Right hindlimb (tissue), 1 donor: ENCODE measurements at regions not wholly inside any gene's neighbourhood (a gene's known extent, or its start where the extent isn't known, plus 50 kb on each side); places are given as distances from the start of the nearest gene placed in this dataset.
A peak's percentile ranks its signal among the peaks of the same experiment; 100 is the strongest.
"Not testable (repeated sequence)": the region's sequence is repeated elsewhere in the genome, so short reads cannot be mapped to it uniquely, and the experiment has no call there.

Experiments used
- DNase-seq: peaks from one replicate; pipeline ENCODE4 v3.0.0-alpha.2; 2018

DNA sequence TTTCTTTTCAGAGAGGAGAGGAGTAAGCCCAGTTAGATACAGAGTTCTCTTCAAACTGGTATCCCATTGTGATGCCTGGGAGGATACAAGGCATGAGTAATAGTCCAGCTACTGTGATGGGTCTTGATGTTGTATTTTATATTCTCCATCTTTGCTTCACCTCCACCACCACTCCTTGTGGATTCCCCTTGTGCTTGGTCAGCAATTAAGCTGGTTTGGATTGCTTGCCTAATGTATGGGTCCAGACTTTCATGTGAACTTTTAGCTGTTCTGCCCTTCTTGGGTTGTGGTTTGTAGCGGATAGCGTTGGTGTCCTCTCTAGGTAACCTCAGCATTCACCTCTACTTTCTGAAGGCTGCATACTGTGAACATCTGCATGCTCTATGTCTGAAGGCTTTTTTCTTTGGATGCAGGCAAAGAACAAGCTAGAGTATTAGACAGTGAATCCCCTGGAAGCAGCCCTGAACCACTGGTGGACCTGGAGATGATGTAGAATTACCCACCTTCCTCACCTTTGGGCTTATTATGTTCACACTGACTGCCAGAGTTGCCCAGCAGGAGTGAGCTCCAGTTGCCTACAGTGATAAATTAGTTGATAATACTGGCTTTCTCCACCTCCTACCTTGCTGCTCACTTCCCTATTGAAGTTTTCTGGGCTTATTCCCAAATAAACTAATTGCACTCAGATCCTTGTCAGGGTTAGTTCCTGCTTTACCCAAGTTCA lies 126.5 kb upstream of the MTPN start:
- DNase-seq, result no peak

DNA sequence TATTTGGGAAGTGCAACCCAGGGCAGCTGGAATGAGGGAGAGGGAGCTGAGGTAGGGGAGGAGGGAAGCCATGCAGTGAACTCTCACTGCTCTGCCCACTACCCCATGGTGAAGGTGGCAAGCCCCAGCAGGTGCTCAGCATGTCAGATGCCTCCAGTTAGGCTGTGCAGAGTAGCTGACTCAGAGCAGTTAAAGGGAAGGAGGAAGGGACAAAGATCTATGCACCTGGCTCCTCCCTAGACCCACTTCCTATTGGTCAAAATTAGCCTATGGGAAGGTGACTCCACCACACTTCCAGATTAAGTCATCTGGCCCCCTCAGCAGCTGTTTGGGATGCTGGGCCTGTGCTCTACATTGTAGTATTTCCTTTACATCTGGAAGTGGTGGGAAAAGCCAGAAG lies 125.7 kb upstream of the MTPN start:
- no peak for DNase-seq

GRCh38 chr7:136092714-136093113 lies 115.6 kb upstream of the MTPN start:
- not testable (repeated sequence) for DNase-seq

GRCh38 chr7:136087881-136088280 lies 110.7 kb upstream of the MTPN start:
- DNase-seq, result no peak

DNA sequence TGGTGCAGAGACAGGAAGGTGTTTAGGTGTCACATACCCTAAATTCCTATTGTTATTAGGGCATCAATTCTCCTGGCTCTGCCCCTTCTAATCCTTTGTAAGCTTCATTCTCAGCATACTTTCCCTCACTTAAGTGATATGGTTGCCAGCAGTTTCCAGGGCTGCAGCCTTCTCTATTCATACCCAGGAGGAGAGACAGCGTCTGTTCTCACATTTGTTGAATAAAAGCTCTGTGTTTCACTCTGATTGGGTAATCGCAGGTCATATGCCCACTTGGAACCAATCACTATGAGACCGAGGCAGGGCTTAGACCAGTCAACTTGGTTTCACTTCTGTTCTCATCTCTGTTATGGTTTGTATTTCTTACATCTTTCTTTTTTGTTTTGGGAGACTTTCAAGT lies 109.6 kb upstream of the MTPN start:
- peak; percentile 62 for DNase-seq

DNA sequence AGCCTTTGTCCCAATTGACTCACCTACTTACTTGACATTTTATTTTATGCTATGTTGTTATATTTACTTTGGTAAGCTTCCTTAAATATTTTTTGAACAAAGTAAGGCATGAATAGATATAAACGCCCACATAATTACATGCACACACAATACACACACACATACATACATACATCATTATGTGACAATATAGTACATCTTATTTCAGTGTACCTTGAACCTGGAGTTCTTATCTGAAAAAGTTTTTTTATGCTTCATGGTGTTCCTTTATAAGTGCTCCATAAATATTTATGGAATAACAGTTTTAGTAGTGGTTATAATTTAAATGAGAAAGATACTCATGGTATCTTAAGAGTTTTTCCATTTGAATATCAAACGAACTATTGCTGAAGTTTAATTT lies 102.8 kb upstream of the MTPN start:
- DNase-seq, result no peak

DNA sequence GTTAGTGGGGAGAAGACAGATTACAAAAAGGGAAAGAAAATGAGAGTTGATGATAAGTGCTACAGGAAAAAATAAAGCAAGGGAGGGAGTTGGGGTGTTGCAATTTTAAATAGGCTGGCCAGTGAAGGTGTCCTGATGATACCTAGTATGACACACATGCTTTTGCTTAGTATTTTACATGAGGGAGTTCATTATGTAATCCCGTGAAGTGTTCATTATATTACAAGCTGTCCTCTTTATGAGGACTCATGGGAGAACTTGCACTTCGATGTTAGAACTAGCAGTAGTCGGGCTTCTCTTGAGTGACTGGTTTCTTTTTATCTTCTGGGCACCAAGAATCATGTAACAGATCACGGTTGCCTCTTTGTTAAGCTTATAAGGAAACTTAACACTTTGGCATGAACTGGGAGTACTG lies 102.3 kb upstream of the MTPN start:
- no peak for DNase-seq

DNA sequence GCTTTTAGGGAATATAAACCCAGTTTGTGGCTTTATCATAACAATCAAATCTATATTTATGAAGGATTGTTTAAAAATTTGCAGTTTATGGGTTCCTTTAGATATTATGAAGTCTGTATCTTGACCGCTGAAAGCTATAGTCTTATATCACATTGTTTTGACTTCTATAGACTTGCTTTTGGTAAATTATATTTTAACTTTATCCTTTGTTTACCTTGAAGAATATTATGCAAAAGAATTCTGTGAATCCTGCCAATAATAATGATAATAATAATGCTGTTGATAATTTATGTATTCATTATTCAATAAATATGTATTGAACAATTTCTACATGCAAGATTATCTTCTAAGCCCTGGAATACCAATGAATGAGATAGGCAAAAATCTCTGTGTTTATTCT lies 101.9 kb upstream of the MTPN start:
- no peak for DNase-seq

DNA sequence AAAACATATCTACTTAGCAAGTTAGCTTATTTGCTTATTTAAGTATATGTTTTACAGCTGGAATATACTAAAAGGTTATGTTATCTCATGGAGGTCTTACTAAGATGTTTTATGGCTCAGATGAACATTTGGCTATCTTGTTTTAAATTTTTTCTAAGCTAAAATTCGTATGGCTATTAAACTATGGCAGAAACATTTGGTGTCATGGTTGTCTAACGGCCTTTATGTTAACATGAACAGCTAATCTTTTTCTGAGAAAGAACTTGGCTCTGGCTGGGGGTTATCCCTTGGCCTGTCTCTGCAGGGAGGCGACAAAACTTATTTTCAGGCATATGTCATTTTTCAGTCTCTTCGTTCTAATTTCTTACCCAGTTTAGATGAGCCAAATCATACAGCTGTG lies 101.5 kb upstream of the MTPN start:
- no peak for DNase-seq

DNA sequence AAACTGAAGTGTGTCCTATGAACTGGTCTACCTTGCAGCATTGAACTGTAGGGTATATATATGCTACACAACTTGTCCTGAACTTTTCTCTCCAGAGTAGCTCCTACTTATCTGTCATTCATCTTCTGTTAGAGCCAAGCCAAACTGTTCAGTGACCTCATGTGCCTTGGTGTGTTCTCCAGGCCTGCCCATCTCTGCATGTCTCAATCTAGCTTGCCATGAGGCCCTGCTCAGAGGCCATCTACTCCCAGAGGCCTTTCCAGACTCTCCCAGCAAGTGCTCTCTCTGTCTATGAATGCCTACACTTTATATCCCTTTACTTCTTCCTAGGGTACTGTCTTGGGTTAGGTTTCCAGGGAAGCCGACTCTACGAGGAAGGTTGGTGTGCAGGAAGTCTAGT lies 99.8 kb upstream of the MTPN start:
- DNase-seq, result no peak

- DNase-seq, result no peak
Measured at GRCh38 chr7:136074843-136075242, 97.7 kb upstream of the MTPN start.

- no peak for DNase-seq
Measured at GRCh38 chr7:136072447-136072846, 95.3 kb upstream of the MTPN start.

- DNase-seq, result no peak
Measured at GRCh38 chr7:136070736-136071505, 93.8 kb upstream of the MTPN start.

DNA sequence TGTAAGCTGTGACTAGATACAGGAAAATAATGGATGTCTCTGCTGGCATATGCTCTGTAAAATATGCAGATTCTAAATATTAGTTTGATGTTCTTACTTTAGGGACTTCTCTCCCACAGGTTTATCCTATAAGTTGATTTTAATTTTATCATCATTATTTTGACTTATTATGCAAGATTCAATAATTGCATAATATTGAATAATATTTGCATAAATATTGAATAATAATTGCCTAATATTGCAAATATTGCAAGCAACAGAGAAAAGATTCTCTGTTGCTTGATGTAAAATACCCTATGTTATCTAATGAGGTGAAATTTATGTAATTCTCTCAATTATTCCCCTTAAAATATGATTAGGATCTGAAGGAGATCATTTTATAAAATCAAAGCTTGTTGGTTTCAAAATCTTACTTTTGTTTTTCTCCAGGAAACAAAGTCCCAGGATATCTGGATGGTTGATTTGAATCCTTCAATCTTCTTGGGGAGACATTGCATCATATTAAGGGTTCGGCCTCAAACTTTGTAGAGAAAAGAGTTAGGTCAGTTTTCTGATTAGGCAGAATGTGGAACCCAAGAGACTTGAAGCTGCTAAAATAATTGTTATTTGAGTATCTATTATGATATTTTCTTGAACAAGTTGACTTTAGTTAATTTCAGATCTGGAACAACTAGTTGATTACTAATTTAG lies 92.8 kb upstream of the MTPN start:
- DNase-seq, result no peak

- DNase-seq, result no peak
Measured at GRCh38 chr7:136067277-136067676, 90.1 kb upstream of the MTPN start.

DNA sequence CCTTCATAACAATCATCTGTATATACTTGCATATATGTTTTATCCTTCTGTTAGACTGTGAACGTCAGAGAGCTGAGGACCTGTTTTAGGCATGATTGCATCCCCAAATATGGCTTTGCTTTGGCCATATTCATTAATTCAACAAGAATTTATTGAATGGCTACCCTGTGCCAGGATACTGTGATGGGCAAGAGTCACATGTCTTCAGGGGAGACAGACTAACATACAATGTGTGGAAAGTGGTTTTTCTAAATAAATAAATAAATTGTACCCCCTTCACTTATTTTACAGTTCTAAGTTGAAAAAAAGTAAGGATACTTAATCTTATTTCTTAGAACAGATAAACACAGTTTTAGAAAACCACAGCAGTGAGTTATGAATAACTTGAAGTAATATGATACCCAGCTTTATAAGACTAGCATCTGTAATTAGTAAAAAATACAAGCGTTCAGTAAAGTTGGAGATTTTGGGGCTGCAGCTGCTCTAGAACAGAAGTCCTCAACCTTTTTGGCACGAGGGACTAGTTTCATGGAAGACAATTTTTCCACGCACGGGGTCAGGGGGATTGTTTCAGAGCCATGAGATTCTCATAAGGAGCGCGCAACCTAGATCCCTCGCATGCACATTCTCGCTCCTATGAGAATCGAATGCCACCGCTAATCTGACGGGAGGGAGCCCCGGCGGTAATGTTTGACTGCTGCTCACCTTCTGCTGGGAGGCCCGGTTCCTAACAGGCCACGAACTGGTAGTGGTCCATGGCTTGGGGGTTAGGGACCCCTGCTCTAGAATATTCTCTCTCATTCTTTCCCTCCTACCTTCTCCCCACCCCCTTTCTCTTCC lies 89.4 kb upstream of the MTPN start:
- DNase-seq, result no peak

- DNase-seq, result no peak
Measured at GRCh38 chr7:136064627-136065237, 87.6 kb upstream of the MTPN start.

- DNase-seq, result no peak
Measured at GRCh38 chr7:136064081-136064480, 86.9 kb upstream of the MTPN start.

- no peak for DNase-seq
Measured at GRCh38 chr7:136063326-136063666, 86.1 kb upstream of the MTPN start.

- DNase-seq, result no peak
Measured at GRCh38 chr7:136062625-136063325, 85.6 kb upstream of the MTPN start.

GRCh38 chr7:136061433-136061832 lies 84.3 kb upstream of the MTPN start:
- DNase-seq, result no peak

DNA sequence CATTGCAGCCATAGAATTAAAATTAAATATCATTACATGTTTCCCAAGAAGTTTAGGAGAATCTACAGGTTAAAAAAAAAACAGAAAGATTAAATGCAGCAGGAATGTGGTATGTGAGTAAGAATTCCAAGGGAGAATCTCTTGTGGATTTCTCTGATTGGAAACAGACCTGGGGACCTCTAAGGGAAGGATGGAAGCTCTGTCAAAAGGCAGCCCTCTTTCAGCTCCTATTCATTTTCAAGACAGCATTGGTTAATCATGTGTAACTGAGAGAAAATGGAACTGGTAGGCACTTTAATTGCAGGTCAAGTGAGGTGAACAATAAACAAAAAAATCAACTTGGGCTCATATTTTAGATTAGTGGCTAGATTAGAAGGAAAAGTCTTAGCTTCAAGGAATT lies 81.4 kb upstream of the MTPN start:
- DNase-seq, result no peak
